GM21515 (cell line): ENCODE measurements at regions not wholly inside any gene's neighbourhood (a gene's known extent, or its start where the extent isn't known, plus 50 kb on each side); places are given as distances from the start of the nearest gene placed in this dataset.

Experiments
- ATAC-seq: cut with Tn5 transposase; IDR thresholded peaks from one replicate; pipeline ENCODE4 v1.9.1; 2021; ENCODE audit not compliant: unreplicated experiment

DNA sequence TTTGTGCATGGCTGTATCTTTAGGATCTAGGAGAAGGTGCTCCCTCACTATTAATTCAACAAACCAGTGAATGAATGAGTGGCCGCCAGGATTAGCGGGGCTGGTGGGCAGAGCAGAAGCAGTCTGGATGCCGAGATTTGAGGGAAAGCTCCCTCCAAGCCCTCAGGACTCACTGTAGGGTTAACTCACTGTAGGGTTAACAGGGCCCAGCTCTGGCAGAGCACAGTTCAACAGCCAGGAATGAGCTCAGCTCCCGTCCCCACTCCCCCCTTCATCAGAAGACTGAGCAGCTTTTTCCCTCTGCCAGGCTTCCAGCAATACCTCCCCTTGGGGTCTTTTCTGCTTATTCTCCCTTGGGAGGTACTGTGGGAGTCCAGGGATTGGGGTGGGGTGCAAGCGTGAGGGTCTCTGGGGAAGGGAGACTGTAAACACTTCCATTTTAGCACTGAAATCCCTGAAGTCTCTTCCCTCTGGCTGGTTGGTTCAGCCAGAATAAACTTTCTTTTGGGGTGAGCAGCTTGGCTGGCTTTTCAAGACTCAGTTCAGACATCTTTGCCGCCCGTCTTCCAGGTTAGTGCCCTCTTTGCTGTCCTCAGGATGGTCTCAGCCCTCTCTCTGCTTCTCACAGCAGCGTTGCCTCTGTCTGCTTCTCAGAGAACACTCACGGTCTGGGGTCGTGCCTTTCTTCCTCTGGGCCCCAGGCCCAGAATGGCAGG lies 53.7 kb upstream of the WSB1 start:
- no peak for ATAC-seq

DNA sequence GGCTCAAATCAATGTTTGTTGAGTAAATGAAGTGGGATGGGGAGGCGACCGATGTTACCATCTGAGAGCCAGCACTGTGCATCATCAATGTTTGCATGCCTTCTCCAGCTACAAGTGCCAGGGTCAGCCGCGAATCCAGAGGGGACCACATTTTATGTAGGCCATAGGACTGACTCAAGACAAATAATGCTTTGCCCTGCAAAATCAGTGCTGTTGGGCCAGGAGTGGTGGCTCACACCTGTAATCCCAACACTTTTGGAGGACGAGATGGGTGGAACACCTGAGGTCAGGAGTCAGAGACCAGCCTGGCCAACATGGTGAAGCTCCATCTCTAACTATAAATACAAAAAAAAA lies 53.1 kb upstream of the WSB1 start:
- ATAC-seq, result no peak

DNA sequence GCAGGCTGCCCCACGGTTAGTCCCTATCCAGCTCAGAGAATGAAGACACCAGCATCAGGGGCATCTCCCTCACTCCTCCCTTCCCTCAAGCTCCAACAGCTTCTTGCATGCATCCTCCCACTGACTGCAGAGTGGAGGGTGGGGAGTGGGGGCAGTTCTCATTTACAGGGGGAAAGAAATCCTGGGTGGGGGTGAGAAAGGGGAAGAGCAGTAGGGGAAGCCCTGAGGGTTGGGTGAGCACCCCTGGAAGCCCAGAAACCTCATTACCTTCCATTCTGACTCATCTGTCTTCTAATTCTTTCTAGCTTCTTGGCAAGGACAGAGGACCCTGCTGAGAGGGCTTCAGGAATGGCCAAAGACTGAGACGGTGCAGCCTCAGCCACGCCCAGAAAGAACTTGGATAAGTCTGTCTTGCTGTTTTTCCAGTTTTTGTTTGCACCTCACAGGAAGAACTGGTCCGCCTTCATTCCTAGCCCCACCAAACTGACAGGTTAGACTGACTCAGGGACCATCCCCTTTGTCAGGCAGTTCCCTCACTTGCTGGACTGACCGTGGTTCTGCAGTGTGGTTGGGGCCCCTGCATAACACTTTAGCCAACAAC lies 52.5 kb upstream of the WSB1 start:
- ATAC-seq, result no peak

DNA sequence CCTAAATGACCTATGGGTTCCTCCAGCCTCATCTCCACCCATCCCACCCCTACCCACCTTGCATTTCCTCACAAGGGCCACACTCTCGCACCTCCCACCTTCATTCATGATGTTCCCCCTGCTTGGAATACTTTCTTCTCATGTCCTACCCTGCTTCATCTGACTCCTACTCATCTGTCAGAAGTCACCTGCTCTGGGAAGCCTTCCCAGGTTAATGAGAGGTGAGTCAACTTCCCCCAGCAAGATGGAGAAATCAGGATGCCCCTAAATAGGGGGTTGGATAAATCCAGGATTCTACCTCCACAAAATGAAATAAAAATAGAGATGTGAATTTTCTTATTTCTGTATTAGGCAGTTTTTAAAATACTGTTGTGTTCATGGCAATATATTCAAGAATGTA lies 51.0 kb upstream of the WSB1 start:
- no peak for ATAC-seq

DNA sequence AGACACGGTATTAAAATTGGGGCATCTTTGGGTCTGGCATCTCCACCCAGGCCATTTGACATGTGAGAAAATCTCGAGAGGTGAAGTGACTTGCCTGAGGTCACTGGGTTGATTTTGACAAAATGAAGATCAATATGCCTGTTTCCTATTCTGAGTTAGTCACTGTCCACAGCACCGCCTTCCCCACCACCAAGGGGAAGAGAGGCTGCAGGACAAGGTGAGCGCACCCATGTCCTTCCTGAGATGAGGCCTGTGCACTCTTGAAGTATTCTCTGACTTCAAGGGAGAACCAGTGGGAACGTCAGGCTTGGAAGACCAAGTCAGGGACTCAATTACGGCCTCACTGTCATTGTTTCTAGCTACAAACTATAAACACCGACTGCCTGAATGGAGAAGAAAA lies 49.9 kb upstream of the WSB1 start:
- no peak for ATAC-seq
